Muscle of leg (tissue), 3 donors: ENCODE measurements at regions not wholly inside any gene's neighbourhood (a gene's known extent, or its start where the extent isn't known, plus 50 kb on each side); places are given as distances from the start of the nearest gene placed in this dataset.
A peak's percentile ranks its signal among the peaks of the same experiment; 100 is the strongest.

Source experiments
- DNase-seq: peaks from one replicate; pipeline ENCODE4 v3.0.0; 2013
- H3K27ac ChIP-seq: one replicate; pipeline ENCODE4 v1.5.1; 2013; ENCODE audit warnings: mild to moderate bottlenecking, low read length, control low read depth
- H3K27me3 ChIP-seq: one replicate; pipeline ENCODE4 v1.6.1; 2013; ENCODE audit warnings: low read length; ENCODE audit not compliant: control insufficient read depth, insufficient read depth
- H3K36me3 ChIP-seq: one replicate; pipeline ENCODE4 v1.6.1; 2013; ENCODE audit warnings: low read length; ENCODE audit not compliant: control insufficient read depth, insufficient read depth
- H3K4me1 ChIP-seq: one replicate; pipeline ENCODE4 v1.6.1; 2013; ENCODE audit warnings: low read length; ENCODE audit not compliant: control insufficient read depth, insufficient read depth
- H3K4me3 ChIP-seq: one replicate; pipeline ENCODE4 v1.5.1; 2013; ENCODE audit warnings: low read length, control low read depth
- H3K9me3 ChIP-seq: replicated peaks from 2 replicates; pipeline ENCODE4 v1.6.1; 2013; ENCODE audit warnings: low read depth, low read length; ENCODE audit not compliant: control insufficient read depth
- whole genome bisulfite sequencing: methylation state at CpG from one replicate; pipeline ENCODE4 v1.1.5; 2013; ENCODE audit warnings: missing lambda C conversion rate; ENCODE audit not compliant: insufficient coverage; 5-methylcytosine and 5-hydroxymethylcytosine counted together

- WGBS, result no CpG with 5 or more reads among the region's 1 CpG
- Histone ChIP-seq H3K4me1 (no peaks in the 10 kb centered on the region), H3K36me3 (no peaks in the 10 kb centered on the region), H3K9me3 (no peaks in the 10 kb centered on the region), H3K4me3 (no peak overlapping the region), H3K27me3 (no peaks in the 10 kb centered on the region), H3K27ac (no peak overlapping the region)
- no peak for DNase-seq
Observed at GRCh38 chr12:127014079-127014478, 1252.9 kb upstream of the TMEM132C start.

- Histone ChIP-seq H3K27ac (no peak overlapping the region), H3K4me1 (no peaks in the 10 kb centered on the region), H3K9me3 (no peaks in the 10 kb centered on the region), H3K27me3 (no peaks in the 10 kb centered on the region), H3K4me3 (no peak overlapping the region), H3K36me3 (no peaks in the 10 kb centered on the region)
- WGBS, result no CpG with 5 or more reads among the region's 2 CpGs
- no peak for DNase-seq
Observed at GRCh38 chr12:127024791-127025190, 1242.2 kb upstream of the TMEM132C start.

DNA sequence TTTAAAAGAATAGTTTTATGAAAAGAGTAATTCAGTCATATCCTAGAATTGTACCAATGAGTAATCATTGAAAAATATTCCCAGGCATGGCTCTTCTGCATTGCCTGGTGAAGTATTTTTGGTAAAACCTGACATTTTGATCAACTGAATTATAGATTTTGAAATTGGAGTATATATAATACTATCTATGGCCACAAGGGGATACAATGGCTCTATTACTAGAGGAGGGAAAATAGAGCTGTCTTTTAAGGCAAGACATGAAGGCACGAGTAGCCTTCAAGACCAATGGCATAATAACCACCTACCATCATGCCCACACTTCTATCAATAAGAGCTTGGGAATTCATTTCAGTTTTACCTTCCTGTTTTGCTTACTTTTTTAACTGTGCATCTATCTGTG, 1241.4 kb upstream of the TMEM132C start:
- no peaks in the 10 kb centered on the region for H3K36me3 ChIP-seq
- no peak for DNase-seq
- 57% methylated on average over 1 of the region's 1 CpG for WGBS

GRCh38 chr12:127035011-127035879, 1231.7 kb upstream of the TMEM132C start:
- Histone ChIP-seq H3K4me3 (no peak overlapping the region), H3K27ac (no peak overlapping the region), H3K36me3 (no peaks in the 10 kb centered on the region), H3K27me3 (no peaks in the 10 kb centered on the region), H3K9me3 (no peaks in the 10 kb centered on the region), H3K4me1 (no peaks in the 10 kb centered on the region)
- 89% methylated on average over 3 of the region's 11 CpGs for WGBS
- no peak for DNase-seq

More for the DNA sequence above, 1241.4 kb upstream of the TMEM132C start:
- Histone ChIP-seq H3K27me3 (no peaks in the 10 kb centered on the region), H3K4me3 (no peak overlapping the region), H3K9me3 (no peaks in the 10 kb centered on the region), H3K4me1 (no peaks in the 10 kb centered on the region), H3K27ac (no peak overlapping the region)

GRCh38 chr12:127038152-127038551, 1228.8 kb upstream of the TMEM132C start:
- H3K36me3 ChIP-seq, result no peaks in the 10 kb centered on the region
- H3K4me3 ChIP-seq, result no peak overlapping the region
- no peaks in the 10 kb centered on the region for H3K9me3 ChIP-seq
- DNase-seq, result no peak
- no peaks in the 10 kb centered on the region for H3K4me1 ChIP-seq
- no peaks in the 10 kb centered on the region for H3K27me3 ChIP-seq
- WGBS, result 100% methylated on average over 1 of the region's 1 CpG
- no peak overlapping the region for H3K27ac ChIP-seq

DNA sequence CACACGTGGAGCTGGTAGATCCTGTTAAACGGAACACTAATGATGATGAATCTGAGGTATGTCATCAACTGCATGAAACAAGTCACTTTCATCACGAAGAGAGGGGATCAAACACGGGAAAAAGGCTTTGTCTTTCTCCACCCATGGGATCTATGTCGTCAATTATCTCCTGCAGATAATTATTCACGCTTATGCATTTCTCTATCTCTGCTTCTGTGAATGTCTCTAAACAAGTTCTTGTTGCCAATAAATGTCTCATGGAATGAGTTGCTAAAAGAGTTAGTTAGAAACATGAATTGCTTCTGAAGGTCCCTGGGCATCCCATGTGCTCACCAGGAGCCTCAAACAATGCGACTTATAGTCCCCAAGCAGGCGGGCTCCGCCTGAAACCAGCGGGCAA, 1228.2 kb upstream of the TMEM132C start:
- no peaks in the 10 kb centered on the region for H3K9me3 ChIP-seq
- H3K27me3 ChIP-seq, result no peaks in the 10 kb centered on the region
- no peak for DNase-seq
- WGBS, result 88% methylated on average over 4 of the region's 10 CpGs
- no peak overlapping the region for H3K4me3 ChIP-seq
- no peaks in the 10 kb centered on the region for H3K36me3 ChIP-seq
- no peak overlapping the region for H3K27ac ChIP-seq
- H3K4me1 ChIP-seq, result no peaks in the 10 kb centered on the region

DNA sequence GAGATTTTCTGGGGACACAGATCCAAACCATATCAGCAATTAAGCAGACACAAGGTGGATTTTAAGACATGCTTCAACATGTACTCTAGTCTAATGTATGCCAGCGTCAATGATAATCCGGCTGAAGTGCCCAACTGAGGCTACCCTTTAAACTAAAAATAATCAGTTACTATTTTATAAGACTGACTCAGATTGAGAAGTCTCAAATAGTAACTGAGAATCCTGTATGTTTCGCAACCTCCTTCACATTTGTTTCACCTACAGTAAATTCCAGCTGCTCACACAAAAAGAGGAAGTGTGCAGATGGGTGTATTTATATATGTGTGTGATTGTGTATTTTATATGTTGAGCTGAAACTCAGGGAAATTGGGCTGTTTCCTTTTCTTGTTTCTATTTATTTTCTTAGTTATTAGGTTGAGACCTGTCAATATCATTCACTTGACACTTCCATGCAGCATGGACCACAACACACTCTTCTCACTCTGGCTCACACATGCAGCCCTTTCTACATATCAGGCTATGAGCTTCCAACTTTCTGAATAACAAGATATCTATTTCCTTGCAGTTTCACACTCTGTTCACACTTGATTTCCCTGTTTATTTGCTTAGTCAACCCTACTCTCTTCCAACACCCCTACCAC, 1224.9 kb upstream of the TMEM132C start:
- Histone ChIP-seq H3K27ac (no peak overlapping the region), H3K36me3 (no peaks in the 10 kb centered on the region), H3K4me3 (no peak overlapping the region), H3K4me1 (no peaks in the 10 kb centered on the region), H3K9me3 (no peaks in the 10 kb centered on the region), H3K27me3 (no peaks in the 10 kb centered on the region)
- no CpG with 5 or more reads among the region's 3 CpGs for WGBS
- DNase-seq, result no peak

DNA sequence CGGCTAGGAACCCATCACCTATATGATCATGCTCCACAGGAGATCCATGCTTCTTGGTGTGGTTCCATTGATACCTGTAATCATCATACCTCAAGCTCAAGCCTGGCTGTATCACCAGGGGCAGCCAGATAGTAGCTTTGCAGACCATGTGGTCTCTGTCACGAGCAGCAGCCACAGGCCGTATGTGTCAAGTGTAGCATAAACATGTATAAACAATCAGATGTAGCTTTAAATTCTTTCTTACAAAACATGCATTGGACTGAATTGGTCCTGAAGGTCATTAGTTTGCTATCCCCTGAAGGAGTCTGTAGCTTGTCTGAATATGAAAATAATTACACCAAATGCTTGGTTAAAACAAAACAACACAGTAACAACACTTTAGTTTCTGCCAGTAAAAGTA, 1223.2 kb upstream of the TMEM132C start:
- no peaks in the 10 kb centered on the region for H3K36me3 ChIP-seq
- WGBS, result 100% methylated on average over 1 of the region's 3 CpGs
- no peak overlapping the region for H3K27ac ChIP-seq
- no peaks in the 10 kb centered on the region for H3K27me3 ChIP-seq
- no peak overlapping the region for H3K4me3 ChIP-seq
- no peak for DNase-seq
- H3K4me1 ChIP-seq, result no peaks in the 10 kb centered on the region
- H3K9me3 ChIP-seq, result no peaks in the 10 kb centered on the region

DNA sequence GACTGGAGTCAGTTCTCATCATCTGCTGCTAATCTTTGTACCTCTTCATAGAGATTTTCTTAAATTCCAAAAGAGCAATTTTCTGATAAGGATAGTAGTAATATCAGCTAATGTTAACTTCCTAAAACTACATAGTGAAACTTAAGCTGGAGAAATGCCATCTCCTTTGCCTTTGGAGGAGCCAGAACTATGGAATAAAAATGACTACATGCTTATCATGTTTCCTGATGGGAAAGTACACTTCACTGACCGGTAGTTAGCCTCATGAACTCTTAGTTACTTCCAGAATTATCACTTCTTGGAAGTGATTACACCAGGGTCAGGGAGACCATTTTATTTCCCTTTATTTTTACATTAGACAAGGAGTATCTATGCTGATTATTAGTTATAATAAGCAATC, 1222.1 kb upstream of the TMEM132C start:
- H3K36me3 ChIP-seq, result no peaks in the 10 kb centered on the region
- H3K4me3 ChIP-seq, result no peak overlapping the region
- no peaks in the 10 kb centered on the region for H3K27me3 ChIP-seq
- no peak overlapping the region for H3K27ac ChIP-seq
- DNase-seq, result peak; percentile 16
- no peaks in the 10 kb centered on the region for H3K4me1 ChIP-seq
- no peaks in the 10 kb centered on the region for H3K9me3 ChIP-seq
- no CpG with 5 or more reads among the region's 1 CpG for WGBS

DNA sequence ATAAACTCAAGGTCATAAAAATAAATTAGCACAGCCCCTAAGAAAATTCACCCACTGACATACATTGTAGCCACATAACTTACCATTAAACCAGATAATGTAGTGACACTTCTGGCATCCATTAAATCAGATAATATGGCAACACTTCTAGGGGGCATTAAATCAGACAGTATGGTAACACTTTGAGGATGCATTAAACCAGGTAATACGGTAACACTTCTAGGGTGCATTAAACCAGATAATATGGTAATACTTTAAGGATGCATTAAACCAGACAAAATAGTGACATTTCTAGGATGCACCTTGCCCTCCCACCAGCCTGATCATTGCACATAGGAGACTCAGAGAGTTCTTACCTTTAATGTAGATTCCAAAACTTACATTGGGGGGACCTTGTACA, 1220.5 kb upstream of the TMEM132C start:
- no peak overlapping the region for H3K27ac ChIP-seq
- DNase-seq, result no peak
- no peak overlapping the region for H3K4me3 ChIP-seq
- no peaks in the 10 kb centered on the region for H3K9me3 ChIP-seq
- H3K27me3 ChIP-seq, result no peaks in the 10 kb centered on the region
- no peaks in the 10 kb centered on the region for H3K36me3 ChIP-seq
- H3K4me1 ChIP-seq, result no peaks in the 10 kb centered on the region
- no CpG with 5 or more reads among the region's 1 CpG for WGBS
